AG10803 (cell line): ENCODE measurements at regions not wholly inside any gene's neighbourhood (a gene's known extent, or its start where the extent isn't known, plus 50 kb on each side); places are given as distances from the start of the nearest gene placed in this dataset.

Experiments
- DNase-seq: peaks from one replicate; pipeline ENCODE4 v3.0.0; 2010; ENCODE audit warnings: low read depth
- H3K4me3 ChIP-seq: 2 replicates; pipeline ENCODE4 v1.5.1; 2011; ENCODE audit warnings: mild to moderate bottlenecking, low read length, control low read depth
- CTCF ChIP-seq: conservative IDR thresholded peaks from 2 replicates; pipeline ENCODE4 v1.5.1; 2011; ENCODE audit warnings: mild to moderate bottlenecking, low read length, control low read depth, inconsistent platforms

- H3K4me3 ChIP-seq, result no peak overlapping the region
- TF ChIP-seq CTCF, result no peak
- no peak for DNase-seq
Observed at GRCh38 chr2:16072638-16073290, 132.4 kb downstream of the MYCN start.

DNA sequence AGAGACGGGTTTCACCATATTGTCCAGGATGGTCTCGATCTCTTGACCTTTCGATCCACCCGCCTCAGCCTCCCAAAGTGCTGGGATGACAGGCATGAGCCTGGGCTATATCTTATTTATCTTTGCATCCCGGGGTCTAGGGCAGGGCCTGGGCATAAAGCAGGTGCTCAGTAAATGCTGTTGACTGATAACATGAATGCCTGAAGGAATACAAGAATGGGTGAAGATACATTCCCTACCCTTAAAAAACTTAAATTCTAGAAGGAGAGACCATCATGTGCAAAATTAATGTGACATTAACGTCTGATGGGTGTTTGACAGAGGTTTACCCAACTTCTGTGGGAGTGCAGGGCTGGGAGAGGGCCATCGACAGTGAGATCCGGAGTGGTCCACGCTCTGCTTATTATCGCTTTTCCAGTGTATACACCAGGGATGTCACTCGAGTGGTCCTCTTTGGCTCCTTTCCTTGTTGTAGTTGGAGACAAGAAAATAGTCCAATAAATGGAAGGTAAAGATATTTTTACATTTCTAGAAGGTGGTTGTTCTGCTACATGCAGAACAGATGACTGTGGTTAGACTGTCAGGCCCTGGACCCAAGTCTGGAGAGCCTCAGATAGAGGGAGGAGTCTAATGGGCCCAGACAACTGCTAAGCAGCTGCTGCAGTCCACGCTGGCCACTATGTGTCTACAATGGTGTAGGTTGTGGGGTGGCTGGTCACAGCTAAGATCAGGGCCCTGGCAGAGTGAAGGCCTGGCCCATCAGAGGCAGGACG is 131.7 kb downstream of the MYCN start:
- no peak overlapping the region for H3K4me3 ChIP-seq
- no peak for TF ChIP-seq CTCF
- DNase-seq, result no peak

GRCh38 chr2:16071039-16071864 is 130.9 kb downstream of the MYCN start:
- DNase-seq, result no peak
- H3K4me3 ChIP-seq, result no peak overlapping the region
- TF ChIP-seq CTCF, result no peak

GRCh38 chr2:16070648-16070971 is 130.3 kb downstream of the MYCN start:
- no peak for TF ChIP-seq CTCF
- H3K4me3 ChIP-seq, result no peak overlapping the region
- DNase-seq, result no peak

- H3K4me3 ChIP-seq, result no peak overlapping the region
Observed at GRCh38 chr2:16069933-16070647, 129.7 kb downstream of the MYCN start.

DNA sequence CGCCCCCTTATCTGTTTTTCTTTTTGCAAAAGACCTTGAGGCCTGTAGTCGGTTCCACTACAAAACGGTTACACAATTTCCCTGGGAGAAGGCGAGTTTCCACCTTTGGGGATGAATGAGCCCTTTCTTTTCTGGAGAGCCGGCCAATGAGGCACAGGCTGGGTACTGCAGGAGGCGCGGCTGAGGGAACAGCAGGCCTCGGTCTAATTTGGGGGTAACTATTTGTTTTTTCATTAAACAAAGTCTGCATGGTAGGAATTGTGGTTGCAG is 129.2 kb downstream of the MYCN start:
- no peak for TF ChIP-seq CTCF
- DNase-seq, result no peak
- no peak overlapping the region for H3K4me3 ChIP-seq

More at GRCh38 chr2:16069933-16070647, 129.7 kb downstream of the MYCN start:
- DNase-seq, result no peak
- no peak for TF ChIP-seq CTCF
